PC-9 (cell line): ENCODE measurements at regions not wholly inside any gene's neighbourhood (a gene's known extent, or its start where the extent isn't known, plus 50 kb on each side); places are given as distances from the start of the nearest gene placed in this dataset.

Source experiments
- BruUV-seq: library from RNA; stranded (reverse); fragments of 400-500 nt; replicated peaks from 2 replicates; lab custom pipeline; 2021; lab: Mats Ljungman, UMichigan
- CTCF ChIA-PET: fragments of 300-600 bp; sonication (Branson Sonifier 250); formaldehyde crosslinking; loops from one replicate; lab custom pipeline; 2022; ENCODE audit warnings: antibody characterized with exemption; lab: Charles Lee
- POLR2A ChIA-PET: fragments of 300-600 bp; sonication (Branson Sonifier 250); formaldehyde crosslinking; loops from one replicate; lab custom pipeline; 2022; ENCODE audit warnings: antibody characterized with exemption; ENCODE audit not compliant: unreplicated experiment; lab: Charles Lee
- DNase-seq, 2 experiments: peaks; one replicate each; pipeline versions ENCODE4 v3.0.0 to v3.0.0-alpha.2; 2015 to 2022; ENCODE audit warnings: mixed read lengths in 1 of 2
- H2AFZ ChIP-seq: fragments of 200-600 bp; sonication (generic); 2 replicates; pipeline ENCODE4 v1.8.1; 2017; ENCODE audit warnings: antibody characterized with exemption
- H3F3A ChIP-seq: fragments of 200-600 bp; sonication (generic); 2 replicates; pipeline ENCODE4 v1.8.1; 2017; ENCODE audit warnings: antibody characterized with exemption, mild to moderate bottlenecking, low read depth; ENCODE audit not compliant: insufficient read depth
- H3K27ac ChIP-seq: fragments of 200-600 bp; sonication (generic); 2 replicates; pipeline ENCODE4 v1.6.1; 2016; ENCODE audit warnings: mixed run types
- H3K27me3 ChIP-seq: fragments of 200-600 bp; sonication (generic); 2 replicates; pipeline ENCODE4 v1.6.1; 2016; ENCODE audit warnings: low read depth, mixed run types; ENCODE audit not compliant: insufficient read depth
- H3K36me3 ChIP-seq: fragments of 200-600 bp; sonication (generic); 2 replicates; pipeline ENCODE4 v1.6.1; 2016; ENCODE audit warnings: low read depth, mixed run types
- H3K4me1 ChIP-seq: fragments of 200-600 bp; sonication (generic); replicated peaks from 2 replicates; pipeline ENCODE4 v1.6.1; 2016; ENCODE audit warnings: mixed run types; ENCODE audit not compliant: insufficient read depth
- H3K4me2 ChIP-seq: fragments of 200-600 bp; sonication (generic); 2 replicates; pipeline ENCODE4 v1.6.1; 2017; ENCODE audit warnings: mixed run types
- H3K4me3 ChIP-seq: fragments of 200-600 bp; sonication (generic); 2 replicates; pipeline ENCODE4 v1.6.1; 2016; ENCODE audit warnings: mixed run types
- H3K79me2 ChIP-seq: fragments of 200-600 bp; sonication (generic); 2 replicates; pipeline ENCODE4 v1.6.1; 2017; ENCODE audit warnings: low read depth, mixed run types
- H3K9me2 ChIP-seq: fragments of 200-600 bp; sonication (generic); 2 replicates; pipeline ENCODE4 v1.8.1; 2017; ENCODE audit warnings: mild to moderate bottlenecking; ENCODE audit not compliant: insufficient read depth
- H3K9me3 ChIP-seq: fragments of 200-600 bp; sonication (generic); 2 replicates; pipeline ENCODE4 v1.8.1; 2016; ENCODE audit warnings: low read depth; ENCODE audit not compliant: insufficient read depth
- H4K20me1 ChIP-seq: fragments of 200-600 bp; sonication (generic); 2 replicates; pipeline ENCODE4 v1.8.1; 2017; ENCODE audit not compliant: insufficient read depth
- EZH2 ChIP-seq: fragments of 200-600 bp; sonication (generic); IDR thresholded peaks from 2 replicates; pipeline ENCODE4 v1.8.0; 2017; ENCODE audit warnings: antibody characterized with exemption, low read depth
- intact Hi-C: fragments of 100-400 bp; cut with micrococcal nuclease; formaldehyde crosslinking; loops from one replicate; pipeline ENCODE4 v1.10.0; 2022; ENCODE audit not compliant: unreplicated experiment
- TF ChIP-seq, protein P1 (sequence below): fragments of 200-600 bp; sonication (generic); conservative IDR thresholded peaks from 2 replicates; pipeline ENCODE4 v1.6.1; 2017; ENCODE audit warnings: mixed run types, antibody characterized with exemption, mild to moderate bottlenecking, moderate library complexity

DNA sequence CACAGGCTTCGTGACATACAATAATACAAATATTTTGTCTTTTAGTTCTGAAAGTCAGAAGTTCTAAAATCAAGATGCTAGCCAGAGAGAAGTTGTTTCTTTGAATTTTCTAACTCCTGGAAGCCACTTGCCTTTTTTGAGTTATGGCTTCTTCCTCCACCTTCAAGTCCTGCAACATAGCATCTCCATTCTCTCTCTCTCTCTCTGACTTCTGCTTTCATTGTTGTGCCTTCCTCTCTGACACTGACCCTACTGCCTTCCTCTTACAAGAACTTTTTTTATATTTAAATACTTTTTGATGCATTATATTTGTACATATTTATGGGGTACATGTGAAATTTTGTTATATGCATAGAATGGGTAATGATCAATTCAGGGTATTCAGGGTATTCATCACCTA is 205.9 kb downstream of the MAP2K6 start:
- H2AFZ ChIP-seq, result no peak overlapping the region
- no TSS peak for BruUV-seq
- no peaks in the 10 kb centered on the region for H4K20me1 ChIP-seq
- POLR2A ChIA-PET, result no interaction called here
- no peaks in the 10 kb centered on the region for H3F3A ChIP-seq
- intact Hi-C loops, result no loop called here
- H3K4me2 ChIP-seq, result no peak overlapping the region
- no peaks in the 10 kb centered on the region for H3K4me1 ChIP-seq
- no peak overlapping the region for H3K27ac ChIP-seq
- no peaks in the 10 kb centered on the region for H3K9me2 ChIP-seq
- no peaks in the 10 kb centered on the region for H3K27me3 ChIP-seq
- CTCF ChIA-PET, result no interaction called here
- H3K36me3 ChIP-seq, result no peaks in the 10 kb centered on the region
- H3K9me3 ChIP-seq, result no peaks in the 10 kb centered on the region
- no peaks in the 10 kb centered on the region for H3K79me2 ChIP-seq
- no peak for DNase-seq
- no peak for TF ChIP-seq EZH2
- TF ChIP-seq, protein P1, sequence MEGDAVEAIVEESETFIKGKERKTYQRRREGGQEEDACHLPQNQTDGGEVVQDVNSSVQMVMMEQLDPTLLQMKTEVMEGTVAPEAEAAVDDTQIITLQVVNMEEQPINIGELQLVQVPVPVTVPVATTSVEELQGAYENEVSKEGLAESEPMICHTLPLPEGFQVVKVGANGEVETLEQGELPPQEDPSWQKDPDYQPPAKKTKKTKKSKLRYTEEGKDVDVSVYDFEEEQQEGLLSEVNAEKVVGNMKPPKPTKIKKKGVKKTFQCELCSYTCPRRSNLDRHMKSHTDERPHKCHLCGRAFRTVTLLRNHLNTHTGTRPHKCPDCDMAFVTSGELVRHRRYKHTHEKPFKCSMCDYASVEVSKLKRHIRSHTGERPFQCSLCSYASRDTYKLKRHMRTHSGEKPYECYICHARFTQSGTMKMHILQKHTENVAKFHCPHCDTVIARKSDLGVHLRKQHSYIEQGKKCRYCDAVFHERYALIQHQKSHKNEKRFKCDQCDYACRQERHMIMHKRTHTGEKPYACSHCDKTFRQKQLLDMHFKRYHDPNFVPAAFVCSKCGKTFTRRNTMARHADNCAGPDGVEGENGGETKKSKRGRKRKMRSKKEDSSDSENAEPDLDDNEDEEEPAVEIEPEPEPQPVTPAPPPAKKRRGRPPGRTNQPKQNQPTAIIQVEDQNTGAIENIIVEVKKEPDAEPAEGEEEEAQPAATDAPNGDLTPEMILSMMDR, result no peak
- no peak overlapping the region for H3K4me3 ChIP-seq

DNA sequence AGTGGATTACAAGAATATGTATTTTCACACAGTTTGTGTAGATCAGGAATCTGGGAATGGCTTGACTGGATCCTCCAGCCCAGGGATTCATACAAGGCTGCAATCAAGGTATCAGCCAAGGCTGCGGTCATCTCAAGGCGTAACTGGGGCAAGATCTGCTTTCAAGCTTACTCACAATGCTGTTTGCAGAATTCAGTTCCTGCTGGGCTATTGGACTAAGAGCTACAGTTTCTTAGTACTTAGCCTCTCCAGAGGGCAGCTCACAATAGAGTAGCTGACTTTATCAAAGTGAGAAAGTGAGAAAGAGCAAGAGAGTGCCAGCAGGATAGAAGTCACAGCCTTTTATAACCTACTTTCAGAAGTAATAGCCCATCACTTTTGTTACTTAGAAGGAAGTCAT is 211.0 kb downstream of the MAP2K6 start:
- Histone ChIP-seq H3K9me3 (no peaks in the 10 kb centered on the region), H2AFZ (no peak overlapping the region), H3K27me3 (no peaks in the 10 kb centered on the region), H3K4me3 (no peak overlapping the region), H3K79me2 (no peaks in the 10 kb centered on the region), H4K20me1 (no peaks in the 10 kb centered on the region), H3K4me1 (no peaks in the 10 kb centered on the region), H3K9me2 (no peaks in the 10 kb centered on the region), H3K4me2 (no peak overlapping the region), H3K36me3 (no peaks in the 10 kb centered on the region), H3F3A (no peaks in the 10 kb centered on the region), H3K27ac (no peak overlapping the region)
- no peak for TF ChIP-seq EZH2
- TF ChIP-seq, protein P1, result no peak
- POLR2A ChIA-PET, result no interaction called here
- DNase-seq, result no peak
- CTCF ChIA-PET, result no interaction called here
- BruUV-seq, result no TSS peak
- intact Hi-C loops, result no loop called here

DNA sequence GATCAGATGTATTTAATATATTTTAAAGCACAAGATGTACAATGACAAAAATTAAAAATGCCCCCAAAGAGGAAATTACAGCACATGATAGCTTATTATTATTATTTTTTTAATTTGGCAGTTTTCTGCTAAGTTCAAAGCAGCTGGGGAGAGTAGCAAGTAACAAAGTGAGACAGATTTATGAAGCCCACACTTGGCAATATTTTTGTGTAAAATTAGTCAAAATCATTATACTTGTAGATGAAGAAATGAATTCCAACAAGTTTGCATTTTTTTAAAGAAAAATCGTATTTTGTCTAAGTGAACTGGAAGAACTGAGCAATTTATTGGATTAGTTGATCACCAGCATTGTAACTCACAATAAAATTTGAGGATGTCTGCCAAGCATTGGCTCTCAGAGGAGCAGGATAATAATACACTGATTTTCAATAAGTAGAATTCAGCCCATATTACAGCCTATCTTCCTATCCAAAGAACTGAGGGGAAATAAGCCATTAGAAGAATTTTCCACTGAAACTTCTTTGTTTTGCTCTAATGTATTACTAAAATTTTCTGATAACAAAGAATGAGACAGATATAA is 215.6 kb downstream of the MAP2K6 start:
- ChIA-PET POLR2A (no interaction called here), CTCF (no interaction called here)
- H3K4me1 ChIP-seq, result no peaks in the 10 kb centered on the region
- intact Hi-C loops, result no loop called here
- no peak for DNase-seq
- no peak overlapping the region for H3K4me3 ChIP-seq
- BruUV-seq, result no TSS peak
- no peaks in the 10 kb centered on the region for H3K36me3 ChIP-seq
- H3K79me2 ChIP-seq, result no peaks in the 10 kb centered on the region
- no peak overlapping the region for H3K27ac ChIP-seq
- TF ChIP-seq, protein P1, result no peak
- TF ChIP-seq EZH2, result no peak
- no peaks in the 10 kb centered on the region for H3K9me3 ChIP-seq
- no peak overlapping the region for H3K4me2 ChIP-seq
- H3F3A ChIP-seq, result no peaks in the 10 kb centered on the region
- no peak overlapping the region for H2AFZ ChIP-seq
- H4K20me1 ChIP-seq, result no peaks in the 10 kb centered on the region
- H3K27me3 ChIP-seq, result no peaks in the 10 kb centered on the region
- no peaks in the 10 kb centered on the region; the same call in 1 of the 2 replicates for H3K9me2 ChIP-seq
